ENCODE measurements at regions not wholly inside any gene's neighbourhood (a gene's known extent, or its start where the extent isn't known, plus 50 kb on each side); places are given as distances from the start of the nearest gene placed in this dataset.

GRCh38 chrX:113594123-113594841, 753.7 kb upstream of the AMOT start:
- no peak overlapping the region for H3K9ac ChIP-seq (ENCODE audit: low read length)
- H3K4me3 ChIP-seq (ENCODE audit: low read depth, low read length, poor library complexity, severe bottlenecking) = no peak overlapping the region
- no peak overlapping the region for H2AFZ ChIP-seq (ENCODE audit: low read length)
- TF ChIP-seq CTCF (IDR thresholded peaks at IDR 0.05; ENCODE audit: low read length) = no peak
- no peak for TF ChIP-seq EZH2 (IDR thresholded peaks at IDR 0.05; ENCODE audit: borderline replicate concordance, low read length)
- H4K20me1 ChIP-seq (ENCODE audit: insufficient read depth, low read length) = no peaks in the 10 kb centered on the region
- no peaks in the 10 kb centered on the region for H3K9me3 ChIP-seq (ENCODE audit: low read length)
- no peaks in the 10 kb centered on the region for H3K79me2 ChIP-seq (ENCODE audit: insufficient read depth, low read length)
- H3K27me3 ChIP-seq (ENCODE audit: insufficient read depth, low read length) = no peaks in the 10 kb centered on the region
- no peaks in the 10 kb centered on the region for H3K9me2 ChIP-seq (ENCODE audit: low read depth, low read length)
- no peaks in the 10 kb centered on the region for H3K4me1 ChIP-seq (ENCODE audit: insufficient read depth, low read length, severe bottlenecking)
- no peak overlapping the region for H3K4me2 ChIP-seq (ENCODE audit: low read length)
- no peaks in the 10 kb centered on the region for H3K36me3 ChIP-seq (ENCODE audit: insufficient read depth, low read length)
- no peaks in the 10 kb centered on the region for H3F3A ChIP-seq (ENCODE audit: insufficient read depth, low read length)
- no peak overlapping the region for H3K27ac ChIP-seq (ENCODE audit: low read depth, low read length, poor library complexity, severe bottlenecking)

- TF ChIP-seq EZH2 (IDR thresholded peaks at IDR 0.05; ENCODE audit: borderline replicate concordance, low read length) (no peak), CTCF (IDR thresholded peaks at IDR 0.05; ENCODE audit: low read length) (no peak)
- H3K27ac ChIP-seq (ENCODE audit: low read depth, low read length, poor library complexity, severe bottlenecking) = no peak overlapping the region
- no peak overlapping the region for H3K4me3 ChIP-seq (ENCODE audit: low read depth, low read length, poor library complexity, severe bottlenecking)
- H3K9me2 ChIP-seq (ENCODE audit: low read depth, low read length) = no peaks in the 10 kb centered on the region
- no peak overlapping the region for H3K4me2 ChIP-seq (ENCODE audit: low read length)
- H3K79me2 ChIP-seq (ENCODE audit: insufficient read depth, low read length) = no peaks in the 10 kb centered on the region
- no peak overlapping the region for H2AFZ ChIP-seq (ENCODE audit: low read length)
- H3F3A ChIP-seq (ENCODE audit: insufficient read depth, low read length) = no peaks in the 10 kb centered on the region
- no peaks in the 10 kb centered on the region for H3K4me1 ChIP-seq (ENCODE audit: insufficient read depth, low read length, severe bottlenecking)
- H3K27me3 ChIP-seq (ENCODE audit: insufficient read depth, low read length) = no peaks in the 10 kb centered on the region
- H3K9me3 ChIP-seq (ENCODE audit: low read length) = no peaks in the 10 kb centered on the region
- H4K20me1 ChIP-seq (ENCODE audit: insufficient read depth, low read length) = no peaks in the 10 kb centered on the region
- no peaks in the 10 kb centered on the region for H3K36me3 ChIP-seq (ENCODE audit: insufficient read depth, low read length)
- H3K9ac ChIP-seq (ENCODE audit: low read length) = no peak overlapping the region
These were observed 745.8 kb upstream of the AMOT start for GRCh38 chrX:113586281-113586898.

GRCh38 chrX:113580486-113580885, 739.9 kb upstream of the AMOT start:
- no peaks in the 10 kb centered on the region for H3K36me3 ChIP-seq (ENCODE audit: insufficient read depth, low read length)
- H3K9ac ChIP-seq (ENCODE audit: low read length) = no peak overlapping the region
- TF ChIP-seq CTCF (IDR thresholded peaks at IDR 0.05; ENCODE audit: low read length) (no peak), EZH2 (IDR thresholded peaks at IDR 0.05; ENCODE audit: borderline replicate concordance, low read length) (no peak)
- H3K4me2 ChIP-seq (ENCODE audit: low read length) = no peak overlapping the region
- no peaks in the 10 kb centered on the region for H3K9me3 ChIP-seq (ENCODE audit: low read length)
- no peaks in the 10 kb centered on the region for H4K20me1 ChIP-seq (ENCODE audit: insufficient read depth, low read length)
- H3K79me2 ChIP-seq (ENCODE audit: insufficient read depth, low read length) = no peaks in the 10 kb centered on the region
- H3K9me2 ChIP-seq (ENCODE audit: low read depth, low read length) = no peaks in the 10 kb centered on the region
- H3K4me3 ChIP-seq (ENCODE audit: low read depth, low read length, poor library complexity, severe bottlenecking) = no peak overlapping the region
- H3K27ac ChIP-seq (ENCODE audit: low read depth, low read length, poor library complexity, severe bottlenecking) = no peak overlapping the region
- H3F3A ChIP-seq (ENCODE audit: insufficient read depth, low read length) = no peaks in the 10 kb centered on the region
- no peak overlapping the region for H2AFZ ChIP-seq (ENCODE audit: low read length)
- no peaks in the 10 kb centered on the region for H3K4me1 ChIP-seq (ENCODE audit: insufficient read depth, low read length, severe bottlenecking)
- no peaks in the 10 kb centered on the region for H3K27me3 ChIP-seq (ENCODE audit: insufficient read depth, low read length)

All from OCI-LY1 (cell line).